Astrocyte of the spinal cord (primary cell): ENCODE measurements at regions not wholly inside any gene's neighbourhood (a gene's known extent, or its start where the extent isn't known, plus 50 kb on each side); places are given as distances from the start of the nearest gene placed in this dataset.

Experiments
- DNase-seq: peaks from one replicate; pipeline ENCODE4 v3.0.0; 2011; ENCODE audit warnings: low read depth, low spot score
- H3K4me3 ChIP-seq: 2 replicates; pipeline ENCODE4 v1.5.1; 2011; ENCODE audit warnings: low read depth, mild to moderate bottlenecking, low read length, moderate library complexity
- CTCF ChIP-seq: IDR thresholded peaks from 2 replicates; pipeline ENCODE4 v1.5.1; 2012; ENCODE audit warnings: low read depth, mild to moderate bottlenecking, low read length, inconsistent platforms
- in situ Hi-C: cut with HindIII; loops from 2 replicates; pipeline ENCODE4 v1.10.0; 2017; ENCODE audit warnings: low sequenced_read_pairs

GRCh38 chr10:3712707-3713106, 72.3 kb downstream of the KLF6 start:
- in situ Hi-C loops: no loop called here

GRCh38 chr10:3711918-3712317, 73.1 kb downstream of the KLF6 start:
- TF ChIP-seq CTCF: no peak
- no peak overlapping the region for H3K4me3 ChIP-seq

More at GRCh38 chr10:3712707-3713106, 72.3 kb downstream of the KLF6 start:
- no peak overlapping the region for H3K4me3 ChIP-seq
- DNase-seq: no peak
- TF ChIP-seq CTCF: no peak

GRCh38 chr10:3710764-3711163, 74.2 kb downstream of the KLF6 start:
- DNase-seq: no peak
- in situ Hi-C loops: no loop called here
- H3K4me3 ChIP-seq: no peak overlapping the region
- no peak for TF ChIP-seq CTCF

More at GRCh38 chr10:3711918-3712317, 73.1 kb downstream of the KLF6 start:
- DNase-seq: no peak
- in situ Hi-C loops: no loop called here

GRCh38 chr10:3709456-3710060, 75.5 kb downstream of the KLF6 start:
- TF ChIP-seq CTCF: no peak
- in situ Hi-C loops: no loop called here
- no peak overlapping the region for H3K4me3 ChIP-seq
- DNase-seq: no peak

- no peak overlapping the region for H3K4me3 ChIP-seq
- in situ Hi-C loops: no loop called here
- TF ChIP-seq CTCF: no peak
- DNase-seq: no peak
Measured at GRCh38 chr10:3708852-3709251, 76.2 kb downstream of the KLF6 start.

- no peak for DNase-seq
- H3K4me3 ChIP-seq: no peak overlapping the region
- TF ChIP-seq CTCF: no peak
- in situ Hi-C loops: no loop called here
Measured at GRCh38 chr10:3704565-3705325, 80.3 kb downstream of the KLF6 start.
